ENCODE measurements at regions not wholly inside any gene's neighbourhood (a gene's known extent, or its start where the extent isn't known, plus 50 kb on each side); places are given as distances from the start of the nearest gene placed in this dataset.

DNA sequence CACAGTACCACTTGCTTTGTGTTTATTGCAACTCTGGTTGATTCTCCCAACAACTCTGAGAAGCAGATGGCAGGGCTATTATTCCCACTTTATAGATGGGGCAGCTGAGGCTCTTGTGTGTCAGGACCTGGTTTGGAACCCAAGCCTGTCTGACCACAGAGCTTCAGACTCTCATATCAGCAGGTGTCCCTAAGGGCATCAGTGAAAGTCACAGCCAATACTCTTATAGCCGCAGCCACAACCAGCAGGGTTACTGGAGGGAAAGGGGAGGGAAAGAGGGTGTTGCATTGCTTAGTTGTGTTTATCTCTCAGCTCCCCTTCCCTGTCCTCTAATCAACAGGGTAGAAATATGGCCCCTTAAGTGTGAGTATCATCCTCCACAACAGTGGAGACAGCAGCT is 304.0 kb downstream of the RRAGC start:
- TF ChIP-seq, protein P1, sequence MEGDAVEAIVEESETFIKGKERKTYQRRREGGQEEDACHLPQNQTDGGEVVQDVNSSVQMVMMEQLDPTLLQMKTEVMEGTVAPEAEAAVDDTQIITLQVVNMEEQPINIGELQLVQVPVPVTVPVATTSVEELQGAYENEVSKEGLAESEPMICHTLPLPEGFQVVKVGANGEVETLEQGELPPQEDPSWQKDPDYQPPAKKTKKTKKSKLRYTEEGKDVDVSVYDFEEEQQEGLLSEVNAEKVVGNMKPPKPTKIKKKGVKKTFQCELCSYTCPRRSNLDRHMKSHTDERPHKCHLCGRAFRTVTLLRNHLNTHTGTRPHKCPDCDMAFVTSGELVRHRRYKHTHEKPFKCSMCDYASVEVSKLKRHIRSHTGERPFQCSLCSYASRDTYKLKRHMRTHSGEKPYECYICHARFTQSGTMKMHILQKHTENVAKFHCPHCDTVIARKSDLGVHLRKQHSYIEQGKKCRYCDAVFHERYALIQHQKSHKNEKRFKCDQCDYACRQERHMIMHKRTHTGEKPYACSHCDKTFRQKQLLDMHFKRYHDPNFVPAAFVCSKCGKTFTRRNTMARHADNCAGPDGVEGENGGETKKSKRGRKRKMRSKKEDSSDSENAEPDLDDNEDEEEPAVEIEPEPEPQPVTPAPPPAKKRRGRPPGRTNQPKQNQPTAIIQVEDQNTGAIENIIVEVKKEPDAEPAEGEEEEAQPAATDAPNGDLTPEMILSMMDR (IDR thresholded peaks at IDR 0.05; ENCODE audit: low read depth, low read length, poor library complexity, severe bottlenecking) = no peak
- no peak for TF ChIP-seq EZH2phosphoT487 (IDR thresholded peaks at IDR 0.05; ENCODE audit: borderline replicate concordance, low read length)
- Histone ChIP-seq H3K79me2 (ENCODE audit: control insufficient read depth, low read length) (no peaks in the 10 kb centered on the region), H3K27ac (ENCODE audit: low read depth, low read length) (no peak overlapping the region), H4K20me1 (ENCODE audit: control insufficient read depth, insufficient read depth, low read depth, low read length) (no peaks in the 10 kb centered on the region), H3K27me3 (ENCODE audit: control insufficient read depth, low read length) (no peaks in the 10 kb centered on the region), H3K9me2 (replicated peaks; ENCODE audit: control insufficient read depth, low read length) (no peaks in the 10 kb centered on the region), H3K4me1 (ENCODE audit: control insufficient read depth, low read length) (peaks cover 38% of the 10 kb centered on the region), H3K36me3 (ENCODE audit: control insufficient read depth, low read length) (no peaks in the 10 kb centered on the region), H3K9me3 (ENCODE audit: control insufficient read depth, insufficient read depth, low read length) (no peaks in the 10 kb centered on the region), H3K4me3 (ENCODE audit: low read length) (no peak overlapping the region), H3F3A (ENCODE audit: control insufficient read depth, insufficient read depth) (peaks cover 23% of the 10 kb centered on the region), H3K4me2 (ENCODE audit: low read length) (no peak overlapping the region)

DNA sequence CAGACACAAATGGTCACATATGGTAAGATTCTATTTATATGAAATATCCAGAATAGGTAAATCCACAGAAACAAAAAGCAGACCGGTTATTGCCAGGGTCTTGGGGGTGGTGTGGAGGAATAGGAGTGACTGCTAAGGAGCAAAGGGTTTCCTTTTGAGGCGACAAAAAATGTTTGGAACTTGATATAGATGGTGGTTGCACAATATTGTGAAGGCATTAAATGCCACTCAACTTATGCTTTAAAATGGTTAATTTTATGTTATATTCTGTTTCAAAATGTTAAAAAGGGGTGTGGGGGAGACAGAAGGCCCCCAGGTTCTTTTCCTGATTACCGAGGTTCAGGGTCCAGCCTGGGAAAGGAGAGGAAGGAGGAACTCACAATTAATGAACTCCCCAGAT is 304.4 kb downstream of the RRAGC start:
- Histone ChIP-seq H3K27me3 (ENCODE audit: control insufficient read depth, low read length) (no peaks in the 10 kb centered on the region), H3K27ac (ENCODE audit: low read depth, low read length) (no peak overlapping the region), H4K20me1 (ENCODE audit: control insufficient read depth, insufficient read depth, low read depth, low read length) (no peaks in the 10 kb centered on the region), H3K79me2 (ENCODE audit: control insufficient read depth, low read length) (no peaks in the 10 kb centered on the region), H3K4me2 (ENCODE audit: low read length) (no peak overlapping the region), H3K9me2 (replicated peaks; ENCODE audit: control insufficient read depth, low read length) (no peaks in the 10 kb centered on the region), H3K4me3 (ENCODE audit: low read length) (no peak overlapping the region), H3K36me3 (ENCODE audit: control insufficient read depth, low read length) (no peaks in the 10 kb centered on the region), H3K4me1 (ENCODE audit: control insufficient read depth, low read length) (peaks cover 33% of the 10 kb centered on the region), H3K9me3 (ENCODE audit: control insufficient read depth, insufficient read depth, low read length) (no peaks in the 10 kb centered on the region), H3F3A (ENCODE audit: control insufficient read depth, insufficient read depth) (peaks cover 19% of the 10 kb centered on the region)
- TF ChIP-seq, protein P1 (IDR thresholded peaks at IDR 0.05; ENCODE audit: low read depth, low read length, poor library complexity, severe bottlenecking) = no peak
- no peak for TF ChIP-seq EZH2phosphoT487 (IDR thresholded peaks at IDR 0.05; ENCODE audit: borderline replicate concordance, low read length)

DNA sequence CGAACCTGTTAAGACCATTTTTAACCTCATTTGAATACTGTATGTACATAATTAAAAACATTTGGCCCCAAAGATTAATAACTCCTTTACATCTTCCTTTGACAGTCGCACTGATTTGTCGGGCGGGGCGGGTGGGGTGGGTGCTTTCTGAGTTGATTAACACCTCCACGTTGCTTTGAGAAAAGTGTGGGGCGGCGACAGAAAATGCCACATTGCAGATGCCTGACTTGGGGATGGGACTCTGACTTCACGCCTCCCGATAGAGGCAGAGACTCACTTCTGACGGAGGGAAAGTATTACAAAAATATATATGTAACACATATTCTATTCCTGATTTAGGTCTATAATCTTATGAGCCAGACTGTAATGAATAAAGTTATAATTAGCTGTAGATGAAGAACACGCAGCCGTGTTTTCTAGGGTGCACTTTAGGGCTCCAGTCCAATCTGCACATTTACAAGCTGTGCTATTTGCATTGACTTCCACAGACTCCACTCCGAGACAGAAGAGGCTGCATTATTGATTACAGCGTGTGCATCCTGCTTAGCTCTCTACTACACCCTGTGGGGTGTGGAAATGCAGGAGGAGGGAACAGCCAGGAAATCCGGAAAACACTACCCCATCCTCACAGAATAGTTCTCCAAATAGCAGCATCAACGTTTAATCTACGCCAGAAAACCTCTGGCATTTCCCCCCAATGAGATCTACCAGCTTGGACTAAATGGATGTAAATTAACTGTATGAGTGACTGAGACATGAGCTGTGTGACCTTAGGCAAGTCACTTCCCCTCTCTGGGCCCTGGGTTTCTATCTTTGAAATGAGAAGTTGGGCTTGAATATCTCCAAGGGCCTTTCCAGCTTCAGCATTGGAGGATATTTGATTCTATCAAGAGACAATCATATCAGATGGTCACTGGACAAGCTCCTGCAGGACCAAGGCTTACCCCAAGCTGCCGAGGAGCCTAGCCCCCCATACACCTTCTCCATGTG is 308.0 kb downstream of the RRAGC start:
- H3K79me2 ChIP-seq (ENCODE audit: control insufficient read depth, low read length) = no peaks in the 10 kb centered on the region
- TF ChIP-seq, protein P1 (IDR thresholded peaks at IDR 0.05; ENCODE audit: low read depth, low read length, poor library complexity, severe bottlenecking) = no peak
- TF ChIP-seq EZH2phosphoT487 (IDR thresholded peaks at IDR 0.05; ENCODE audit: borderline replicate concordance, low read length) = no peak
- H3K4me1 ChIP-seq (ENCODE audit: control insufficient read depth, low read length) = no peaks in the 10 kb centered on the region
- H3K9me3 ChIP-seq (ENCODE audit: control insufficient read depth, insufficient read depth, low read length) = no peaks in the 10 kb centered on the region
- H4K20me1 ChIP-seq (ENCODE audit: control insufficient read depth, insufficient read depth, low read depth, low read length) = no peaks in the 10 kb centered on the region
- H3K27me3 ChIP-seq (ENCODE audit: control insufficient read depth, low read length) = peaks cover 12% of the 10 kb centered on the region; the same call in 1 of the 2 replicates
- H3K4me3 ChIP-seq (ENCODE audit: low read length) = no peak overlapping the region
- H3F3A ChIP-seq (ENCODE audit: control insufficient read depth, insufficient read depth) = peaks cover 2% of the 10 kb centered on the region; the same call in 1 of the 2 replicates
- no peak overlapping the region for H3K4me2 ChIP-seq (ENCODE audit: low read length)
- no peaks in the 10 kb centered on the region for H3K36me3 ChIP-seq (ENCODE audit: control insufficient read depth, low read length)
- no peak overlapping the region for H3K27ac ChIP-seq (ENCODE audit: low read depth, low read length)
- H3K9me2 ChIP-seq (replicated peaks; ENCODE audit: control insufficient read depth, low read length) = no peaks in the 10 kb centered on the region

Measured in DOHH2 (cell line).